GM13976 (cell line): ENCODE measurements at regions not wholly inside any gene's neighbourhood (a gene's known extent, or its start where the extent isn't known, plus 50 kb on each side); places are given as distances from the start of the nearest gene placed in this dataset.

ENCODE experiments used
- DNase-seq: peaks from one replicate; pipeline ENCODE4 v3.0.0; 2012; ENCODE audit warnings: low spot score
- CTCF ChIP-seq: IDR thresholded peaks from 2 replicates; pipeline ENCODE4 v1.5.1; 2012; ENCODE audit warnings: borderline replicate concordance, mild to moderate bottlenecking; ENCODE audit not compliant: insufficient read depth; ENCODE audit errors: extremely low read depth, missing control alignments, control extremely low read depth
- in situ Hi-C: fragments of 300-500 bp; cut with MboI; formaldehyde crosslinking; loops from one replicate; pipeline ENCODE4 v1.12.0; 2022; ENCODE audit warnings: low sequenced_read_pairs, mixed read lengths, inconsistent platforms; ENCODE audit not compliant: unreplicated experiment

GRCh38 chr5:167730656-167731055 is 560.8 kb upstream of the WWC1 start:
- TF ChIP-seq CTCF = no peak
- DNase-seq = no peak
- in situ Hi-C loops = no loop called here

DNA sequence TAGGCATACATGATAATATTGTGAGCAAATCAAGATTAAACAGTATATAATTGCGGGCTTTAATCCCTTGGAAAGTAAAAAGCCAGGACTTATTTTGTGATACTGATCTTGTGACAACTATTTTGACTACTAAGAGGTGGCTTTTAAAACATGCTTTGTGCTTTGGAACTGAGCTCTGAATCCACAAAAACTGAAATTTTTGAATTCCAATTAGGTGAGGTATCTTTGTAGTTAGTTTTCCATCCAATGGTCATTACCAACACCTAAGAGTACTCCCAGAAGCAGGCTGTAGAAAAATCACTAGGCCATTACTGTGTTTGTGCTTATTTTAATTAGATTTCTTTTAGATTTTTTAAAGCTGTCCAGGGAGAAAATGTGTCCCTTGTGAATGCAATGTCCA is 559.5 kb upstream of the WWC1 start:
- DNase-seq = no peak
- no peak for TF ChIP-seq CTCF
- in situ Hi-C loops = no loop called here

GRCh38 chr5:167732499-167732898 is 558.9 kb upstream of the WWC1 start:
- in situ Hi-C loops = no loop called here
- TF ChIP-seq CTCF = no peak

DNA sequence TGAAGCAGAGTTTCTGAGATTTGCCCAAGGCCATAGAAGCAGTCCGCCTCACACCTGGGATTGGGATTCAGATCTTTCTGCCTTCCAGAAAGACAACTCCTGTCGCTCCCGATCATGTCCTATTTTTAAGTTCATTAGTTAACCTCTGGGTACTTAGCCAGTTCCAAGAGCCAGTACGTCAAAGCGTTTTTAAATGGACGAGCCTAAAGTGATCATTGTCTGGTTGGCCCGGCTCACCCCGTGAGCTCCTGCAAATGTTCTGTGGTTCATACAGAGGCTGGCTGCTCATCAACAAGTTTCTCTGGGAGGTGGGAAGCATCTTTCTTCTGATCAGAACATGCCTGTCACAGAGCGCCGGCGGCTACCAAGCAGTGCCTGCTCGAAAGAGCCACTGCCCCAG is 554.5 kb upstream of the WWC1 start:
- no peak for TF ChIP-seq CTCF
- in situ Hi-C loops = no loop called here
- no peak for DNase-seq

More at GRCh38 chr5:167732499-167732898, 558.9 kb upstream of the WWC1 start:
- no peak for DNase-seq

GRCh38 chr5:167743695-167744464 is 547.6 kb upstream of the WWC1 start:
- no peak for DNase-seq
- in situ Hi-C loops = no loop called here
- TF ChIP-seq CTCF = no peak

DNA sequence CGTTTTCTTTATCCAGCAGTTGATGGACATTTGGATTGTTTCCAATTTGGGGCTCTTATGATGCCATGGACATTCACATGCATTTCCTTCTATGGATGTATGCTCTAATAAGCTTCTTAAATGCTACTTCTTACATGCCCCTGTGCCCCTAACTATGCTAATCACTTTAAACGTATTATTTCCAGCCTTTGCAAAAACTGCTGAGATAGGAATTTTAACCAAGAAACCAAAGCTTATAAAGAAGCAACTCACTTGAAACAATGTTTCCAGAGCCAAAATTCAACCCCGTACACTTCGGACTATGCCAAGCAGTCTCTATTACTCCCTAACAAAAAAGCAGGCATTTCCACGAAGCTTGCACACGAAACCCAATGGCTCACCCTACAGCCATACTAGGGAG is 545.6 kb upstream of the WWC1 start:
- in situ Hi-C loops = no loop called here
- no peak for DNase-seq
- TF ChIP-seq CTCF = no peak
